GM21390 (cell line): ENCODE measurements at regions not wholly inside any gene's neighbourhood (a gene's known extent, or its start where the extent isn't known, plus 50 kb on each side); places are given as distances from the start of the nearest gene placed in this dataset.
"Not testable (repeated sequence)": the region's sequence is repeated elsewhere in the genome, so short reads cannot be mapped to it uniquely, and the experiment has no call there.

Source experiments
- ATAC-seq: cut with Tn5 transposase; IDR thresholded peaks from one replicate; pipeline ENCODE4 v1.9.1; 2021; ENCODE audit not compliant: unreplicated experiment

DNA sequence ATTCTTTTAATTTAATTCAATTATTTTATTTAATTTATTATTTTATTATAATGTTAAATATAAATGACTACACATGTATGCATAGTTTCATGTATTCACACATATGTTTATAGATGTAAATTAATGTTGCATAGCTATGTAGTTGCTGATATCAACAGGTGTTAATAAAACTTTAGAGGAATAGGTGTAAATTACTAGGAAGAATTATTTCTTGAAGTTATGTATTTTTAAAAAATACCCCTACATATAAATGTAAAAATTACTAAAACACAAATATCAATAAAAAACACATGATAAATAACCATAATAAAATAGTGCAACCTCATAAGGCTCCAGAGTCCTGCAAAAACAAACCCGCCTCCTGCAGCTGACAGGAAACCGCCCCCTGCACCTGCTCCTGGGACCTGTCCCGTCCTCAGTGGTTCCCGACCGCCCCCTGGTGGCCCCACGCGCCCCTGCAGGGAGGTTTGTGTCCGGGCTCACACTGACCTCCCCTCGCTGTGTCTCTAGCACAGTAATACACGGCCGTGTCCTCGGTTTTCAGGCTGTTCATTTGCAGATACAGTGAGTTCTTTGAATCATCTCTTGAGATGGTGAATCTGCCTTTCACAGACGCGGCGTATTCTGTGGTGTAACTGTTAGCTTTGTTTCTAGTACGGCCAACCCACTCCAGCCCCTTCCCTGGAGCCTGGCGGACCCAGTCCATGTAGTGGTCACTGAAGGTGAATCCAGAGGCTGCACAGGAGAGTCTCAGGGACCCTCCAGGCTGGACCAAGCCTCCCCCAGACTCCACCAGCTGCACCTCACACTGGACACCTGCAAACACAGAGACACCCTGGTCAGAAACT is 1264.0 kb downstream of the TMEM121 start:
- no peak for ATAC-seq

DNA sequence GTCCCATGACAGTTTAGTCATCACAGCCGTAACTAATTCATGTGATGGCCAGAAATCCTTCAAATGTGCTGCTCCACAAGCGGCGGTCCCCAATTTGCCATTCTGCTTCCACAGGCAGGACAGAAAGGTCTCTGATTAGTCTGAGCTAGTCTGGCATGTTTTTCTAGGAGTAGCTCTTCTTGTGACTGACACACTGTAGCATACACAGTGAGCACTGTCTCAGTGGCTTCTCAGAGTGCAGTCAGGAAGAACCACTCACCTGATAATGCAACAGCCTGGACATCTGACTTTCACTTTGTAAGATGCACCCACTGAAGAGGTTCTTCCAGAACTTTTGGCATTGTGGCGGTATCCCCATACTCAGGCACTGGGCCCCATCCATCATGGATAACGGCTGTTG is 1266.2 kb downstream of the TMEM121 start:
- no peak for ATAC-seq

DNA sequence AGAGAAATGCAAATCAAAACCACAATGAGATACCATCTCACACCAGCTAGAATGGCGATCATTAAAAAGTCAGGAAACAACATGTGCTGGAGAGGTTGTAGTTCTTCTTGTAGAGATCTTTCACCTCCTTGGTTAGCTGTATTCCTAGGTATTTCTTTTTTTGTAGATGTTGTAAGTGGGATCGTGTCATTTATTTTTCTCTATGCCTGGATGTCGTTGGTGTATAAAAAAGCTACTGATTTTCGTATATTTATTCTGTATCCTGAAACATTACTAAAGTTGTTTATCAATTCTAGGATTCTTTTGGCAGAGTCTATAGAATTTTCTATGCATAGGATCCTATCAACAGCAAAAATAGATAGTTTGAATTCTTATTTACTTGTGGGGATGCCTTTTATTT is 1271.8 kb downstream of the TMEM121 start:
- not testable (repeated sequence) for ATAC-seq

DNA sequence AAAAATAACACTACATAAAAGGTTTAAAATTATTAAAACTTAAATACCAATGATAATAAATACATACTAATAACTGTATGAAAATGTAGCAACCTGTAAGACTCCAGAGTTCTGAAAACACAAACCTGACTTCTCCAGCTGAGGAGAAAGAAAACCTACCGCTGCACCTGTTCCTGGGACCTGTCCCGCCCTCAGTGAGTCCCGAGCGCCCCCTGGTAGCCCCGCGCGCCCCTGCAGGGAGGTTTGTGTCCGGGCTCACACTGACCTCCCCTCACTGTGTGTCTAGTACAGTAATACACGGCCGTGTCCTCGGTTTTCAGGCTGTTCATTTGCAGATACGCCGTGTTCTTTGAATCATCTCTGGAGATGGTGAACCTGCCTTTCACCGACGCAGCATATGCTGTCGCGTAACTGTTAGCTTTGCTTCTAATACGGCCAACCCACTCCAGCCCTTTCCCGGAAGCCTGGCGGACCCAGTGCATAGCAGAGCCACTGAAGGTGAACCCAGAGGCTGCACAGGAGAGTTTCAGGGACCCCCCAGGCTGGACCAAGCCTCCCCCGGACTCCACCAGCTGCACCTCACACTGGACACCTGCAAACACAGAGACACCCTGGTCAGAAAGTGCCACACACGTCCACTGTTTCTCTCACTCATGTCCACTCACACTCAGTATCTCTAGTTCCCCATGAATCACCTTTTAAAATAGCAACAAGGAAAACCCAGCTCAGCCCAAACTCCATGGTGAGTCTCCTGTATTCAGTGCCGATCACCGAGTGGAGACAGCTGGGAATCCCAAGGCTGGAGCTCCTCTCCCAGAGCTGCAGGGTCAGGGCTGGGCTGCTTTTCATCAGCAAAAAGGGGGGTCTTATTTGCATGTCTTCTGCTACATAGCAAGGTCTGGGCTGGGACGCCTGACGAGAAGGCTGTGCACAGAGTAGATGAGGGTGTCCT is 1276.3 kb downstream of the TMEM121 start:
- ATAC-seq, result no peak

DNA sequence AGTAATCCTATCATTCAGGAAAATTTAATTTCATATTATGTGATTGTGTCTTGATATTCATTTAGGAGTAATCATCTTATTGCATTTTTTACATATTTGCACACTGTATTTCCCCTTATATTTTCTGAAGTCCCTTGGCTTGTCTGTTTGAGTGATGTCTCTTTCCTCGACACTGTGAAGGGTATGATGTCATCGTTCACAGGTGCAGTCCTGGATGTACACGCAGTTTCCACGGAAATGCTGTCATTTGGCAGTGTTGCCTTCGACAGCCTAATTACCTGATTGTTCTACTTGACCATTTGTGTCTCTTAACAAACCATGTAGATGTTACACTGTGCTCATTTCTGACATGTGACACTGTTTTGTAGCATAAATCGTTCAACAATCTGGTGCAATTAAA is 1277.0 kb downstream of the TMEM121 start:
- no peak for ATAC-seq

DNA sequence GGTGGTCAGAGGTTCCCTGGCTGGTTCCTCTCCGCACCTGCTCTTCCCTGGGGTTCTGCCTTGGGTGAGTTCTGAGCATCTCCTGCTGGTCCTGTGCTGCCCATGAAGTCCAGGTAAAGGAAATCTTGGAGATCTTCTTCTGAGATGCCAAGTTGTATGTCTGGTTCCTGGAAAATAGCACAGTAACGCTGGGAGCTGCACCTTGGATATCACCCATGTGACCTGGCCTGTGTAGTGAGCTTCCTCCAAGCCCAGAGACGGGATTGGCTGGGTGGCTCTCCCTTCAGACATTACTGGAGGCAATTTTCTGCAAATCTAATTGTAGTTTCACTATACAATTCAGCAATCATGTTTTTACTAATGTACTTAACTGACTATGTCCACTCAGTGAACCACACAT is 1281.1 kb downstream of the TMEM121 start:
- ATAC-seq, result no peak

DNA sequence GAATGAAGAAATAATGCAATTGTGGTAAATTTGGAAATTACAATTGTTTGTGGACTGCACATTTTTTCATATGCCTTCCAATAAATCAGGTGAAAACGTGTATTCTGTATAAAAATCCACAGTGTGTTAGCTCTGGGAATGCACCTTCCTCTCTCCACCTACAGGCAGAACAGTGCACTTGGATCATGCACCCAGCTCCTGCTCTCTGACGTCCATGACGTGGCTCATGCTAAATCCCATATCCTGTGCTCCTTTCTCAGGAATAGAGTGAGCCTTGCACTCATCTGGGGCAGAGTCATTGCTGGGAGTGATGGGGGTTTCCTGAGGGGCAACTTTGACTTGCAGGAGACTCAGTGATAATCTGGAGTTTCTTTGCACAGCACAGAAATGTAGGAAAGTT is 1282.1 kb downstream of the TMEM121 start:
- ATAC-seq, result no peak

DNA sequence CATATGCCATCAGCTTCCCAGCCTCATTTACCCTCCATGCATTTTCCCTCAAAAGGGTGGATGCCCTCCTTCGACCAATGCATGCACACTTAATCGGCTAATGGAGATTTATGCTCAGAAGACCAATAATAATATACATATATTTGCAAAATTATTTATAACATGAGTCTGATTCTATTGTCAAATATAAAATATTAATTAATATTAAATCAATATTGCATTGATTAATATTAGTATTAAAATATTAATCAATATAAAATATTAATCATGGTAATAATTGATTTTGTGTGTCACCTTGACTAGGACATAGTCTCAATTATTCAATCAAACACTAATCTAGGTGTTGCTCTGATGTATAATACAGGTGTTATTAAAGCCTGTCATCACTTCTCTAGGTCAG is 1282.5 kb downstream of the TMEM121 start:
- no peak for ATAC-seq

DNA sequence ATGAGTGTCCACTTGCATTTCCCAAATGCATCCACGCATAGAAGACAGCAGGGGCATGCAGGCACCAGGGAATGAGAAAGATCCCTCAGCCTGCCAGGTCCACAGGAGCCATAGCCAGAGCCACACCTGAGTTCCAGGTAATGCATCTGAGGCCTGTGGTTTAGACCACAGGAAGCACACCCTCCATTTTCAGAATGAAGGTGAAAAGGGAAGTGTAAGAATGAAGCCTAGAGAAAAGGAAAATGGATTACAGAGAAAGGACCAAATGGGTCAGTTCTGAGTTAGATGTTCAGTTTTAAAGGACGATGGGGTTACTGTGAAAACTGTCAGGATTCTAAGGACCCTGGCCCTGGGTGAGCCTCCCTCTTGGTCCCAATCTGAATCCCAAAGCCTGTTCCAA is 1283.2 kb downstream of the TMEM121 start:
- ATAC-seq, result no peak

DNA sequence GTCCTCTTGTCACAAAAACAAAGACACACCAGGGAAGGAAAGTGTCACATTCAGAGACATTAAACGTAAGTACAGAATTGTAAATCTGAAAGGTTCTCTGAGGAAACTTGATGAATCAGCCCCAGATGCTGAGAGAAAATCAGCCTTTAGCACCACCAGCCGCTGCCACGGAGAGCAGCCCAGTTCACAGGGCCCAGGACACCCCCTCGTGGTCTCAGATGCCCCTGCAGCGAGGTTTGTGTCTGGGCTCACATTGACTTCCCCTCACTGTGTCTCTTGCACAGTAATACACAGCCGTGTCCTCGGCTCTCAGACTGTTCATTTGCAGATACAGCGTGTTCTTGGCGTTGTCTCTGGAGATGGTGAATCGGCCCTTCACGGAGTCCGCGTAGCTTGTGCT is 1283.8 kb downstream of the TMEM121 start:
- ATAC-seq, result not testable (repeated sequence)

DNA sequence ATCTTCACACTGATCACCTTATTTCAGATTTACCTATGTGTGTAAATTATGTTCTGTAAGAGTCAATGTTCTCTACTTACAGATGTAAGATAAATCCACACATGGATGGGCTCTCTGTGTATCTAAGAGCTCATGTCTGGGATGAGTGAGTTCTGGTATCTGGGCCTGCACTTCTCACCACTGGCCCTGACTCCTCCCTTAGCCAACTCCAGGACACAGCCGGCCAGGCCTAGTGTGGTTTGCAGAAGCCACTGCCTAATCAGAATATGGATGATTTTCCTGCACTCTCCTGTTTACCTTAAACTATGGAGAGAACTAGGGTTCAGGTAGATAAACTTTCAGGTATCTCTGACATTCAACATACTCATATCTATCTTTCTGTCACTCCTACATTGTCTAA is 1284.8 kb downstream of the TMEM121 start:
- no peak for ATAC-seq

DNA sequence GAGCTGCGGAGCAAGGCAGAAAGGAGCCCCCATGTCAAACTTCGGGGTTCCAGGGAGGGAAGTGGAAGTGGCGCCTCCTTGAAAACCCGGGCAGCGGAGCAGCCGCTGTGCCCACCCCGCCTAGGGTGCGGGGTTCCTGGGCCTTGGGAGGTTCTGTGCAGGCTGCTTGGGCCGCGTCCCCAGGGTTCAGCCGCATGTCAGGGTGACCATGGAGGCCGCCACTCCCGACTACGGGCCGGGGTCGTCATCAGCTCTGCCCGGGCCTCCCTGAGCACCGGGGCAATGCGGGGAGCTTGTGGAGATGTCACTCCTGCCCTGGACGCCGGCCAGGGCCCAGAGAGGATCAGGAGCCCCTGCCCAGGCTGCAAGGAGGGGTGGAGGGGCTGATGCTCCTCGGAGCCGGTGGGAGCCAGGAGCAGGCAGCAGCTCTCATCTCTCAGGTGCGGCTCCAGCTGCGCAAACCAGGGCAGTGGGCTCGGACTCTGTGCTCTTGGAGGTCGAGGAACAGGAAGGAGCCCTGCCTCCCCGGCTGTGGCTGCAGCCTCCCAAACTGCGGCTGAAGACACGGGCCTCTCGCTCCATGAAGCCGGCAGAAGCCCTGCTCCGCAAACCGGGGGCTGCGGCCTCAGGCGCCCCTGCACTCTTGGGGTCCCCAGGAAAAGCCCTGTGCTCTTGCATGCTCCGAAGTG is 1286.5 kb downstream of the TMEM121 start:
- no peak for ATAC-seq

DNA sequence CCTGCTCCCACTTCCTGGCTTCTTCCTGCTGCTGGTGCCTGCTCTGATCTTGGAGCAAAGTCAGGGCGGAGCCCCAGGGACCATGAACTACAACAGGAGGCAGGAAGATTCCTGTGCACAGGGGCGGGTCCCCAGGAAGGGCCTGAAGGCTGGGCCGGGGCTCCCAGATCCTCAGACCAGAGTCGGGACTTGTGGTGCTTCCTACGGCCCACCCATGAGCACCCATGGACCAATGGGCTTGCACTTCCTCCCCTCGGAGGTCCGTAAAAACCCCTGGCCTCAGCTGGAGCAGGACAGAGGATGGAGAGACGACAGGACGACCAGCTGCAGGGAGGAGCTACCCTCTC is 1287.1 kb downstream of the TMEM121 start:
- ATAC-seq, result no peak

DNA sequence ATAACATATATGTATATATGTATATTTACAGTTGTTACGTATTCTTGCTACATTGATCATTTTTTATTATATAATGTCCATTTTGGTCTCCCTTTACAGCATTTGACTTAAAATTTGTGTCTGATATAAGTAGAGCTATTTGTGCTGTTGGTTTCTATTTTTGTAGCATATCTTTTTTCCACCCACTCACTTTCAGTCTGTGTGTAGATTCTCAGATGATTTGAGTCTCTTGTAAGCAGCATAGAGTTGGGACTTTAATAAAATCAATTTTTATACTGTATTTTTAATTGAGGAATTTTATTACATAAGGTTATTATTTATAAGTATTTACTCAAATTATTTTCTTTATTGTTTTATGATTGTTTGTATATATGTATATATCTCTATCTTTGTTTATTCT is 1293.7 kb downstream of the TMEM121 start:
- ATAC-seq, result no peak

DNA sequence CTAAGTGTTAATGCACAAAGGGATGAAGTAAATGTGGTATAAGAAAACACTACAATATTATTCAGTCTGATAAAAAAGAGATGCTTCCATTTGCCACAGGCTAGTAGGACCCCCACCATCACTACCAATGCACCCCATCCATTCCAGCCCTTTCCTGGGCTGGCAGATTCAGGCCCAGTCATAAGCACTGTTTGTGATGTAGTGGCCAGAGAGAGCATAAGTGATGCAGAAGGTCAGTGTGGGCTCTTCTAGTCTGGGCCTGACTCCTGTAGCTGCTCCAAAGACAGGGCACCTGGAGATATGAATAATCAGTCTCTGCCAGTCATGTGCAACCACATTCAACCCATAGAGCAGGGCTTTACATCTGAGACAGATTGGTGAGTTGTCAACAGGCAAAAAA is 1294.7 kb downstream of the TMEM121 start:
- no peak for ATAC-seq

DNA sequence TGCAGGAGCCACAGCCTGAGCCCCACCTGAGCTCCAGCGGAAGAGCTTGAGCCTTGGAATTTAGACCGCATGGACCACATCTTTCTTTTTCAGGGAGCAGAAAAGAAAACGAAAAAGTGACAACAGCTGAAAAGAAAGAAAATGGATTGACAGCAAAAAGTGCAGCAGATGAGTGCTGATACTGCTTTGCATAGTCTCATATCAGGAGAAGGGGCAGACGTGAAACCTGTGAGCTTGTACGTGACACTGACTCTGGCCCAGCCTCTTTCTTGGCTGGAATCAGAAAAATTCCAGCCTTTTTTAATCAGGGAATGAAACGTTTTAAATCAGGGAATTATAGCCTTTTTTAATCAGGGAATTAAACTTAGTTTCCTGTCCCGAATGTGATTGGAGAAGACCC is 1296.5 kb downstream of the TMEM121 start:
- ATAC-seq, result no peak

DNA sequence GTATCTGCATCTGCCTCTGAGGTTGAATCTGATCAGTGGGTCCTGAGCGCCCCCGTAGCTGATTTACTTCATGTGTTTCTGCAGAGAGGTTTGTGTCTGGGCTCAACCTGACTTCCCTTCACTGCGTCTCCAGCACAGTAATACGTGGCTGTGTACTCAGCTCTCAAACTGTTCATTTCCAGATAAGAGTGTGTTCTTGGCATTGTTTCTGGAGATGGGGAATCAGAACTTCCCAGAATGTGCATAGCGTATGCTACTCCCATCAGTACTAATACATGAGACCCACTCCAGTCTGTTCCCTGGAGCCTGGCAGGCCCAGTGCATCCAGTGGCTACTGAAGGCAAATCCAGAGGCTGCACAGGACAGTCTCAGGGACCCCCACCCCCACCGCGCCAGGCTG is 1297.2 kb downstream of the TMEM121 start:
- no peak for ATAC-seq

DNA sequence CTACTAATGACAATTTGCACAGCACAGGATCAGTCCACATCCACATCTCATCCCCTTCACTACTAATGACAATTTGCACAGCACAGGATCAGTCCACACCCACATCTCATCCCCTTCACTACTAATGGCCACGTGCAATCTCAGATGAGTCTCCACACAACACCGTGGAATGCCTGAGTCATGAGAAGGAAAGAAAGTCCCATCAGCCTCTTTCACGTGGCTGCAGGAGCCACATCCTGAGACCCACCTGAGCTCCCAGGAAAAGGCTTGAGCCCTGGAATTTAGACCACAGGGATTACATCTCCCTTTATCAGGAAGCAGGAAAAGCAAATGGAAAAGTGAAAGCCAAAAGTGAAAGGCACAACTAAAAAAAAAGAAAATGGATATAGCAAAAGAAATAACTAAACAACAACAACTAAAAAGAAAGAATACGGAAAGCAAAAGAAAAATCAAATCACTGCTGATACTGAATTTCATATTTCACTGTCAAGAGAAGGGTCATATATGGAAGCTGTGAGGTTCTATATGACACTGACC is 1300.5 kb downstream of the TMEM121 start:
- ATAC-seq, result no peak

DNA sequence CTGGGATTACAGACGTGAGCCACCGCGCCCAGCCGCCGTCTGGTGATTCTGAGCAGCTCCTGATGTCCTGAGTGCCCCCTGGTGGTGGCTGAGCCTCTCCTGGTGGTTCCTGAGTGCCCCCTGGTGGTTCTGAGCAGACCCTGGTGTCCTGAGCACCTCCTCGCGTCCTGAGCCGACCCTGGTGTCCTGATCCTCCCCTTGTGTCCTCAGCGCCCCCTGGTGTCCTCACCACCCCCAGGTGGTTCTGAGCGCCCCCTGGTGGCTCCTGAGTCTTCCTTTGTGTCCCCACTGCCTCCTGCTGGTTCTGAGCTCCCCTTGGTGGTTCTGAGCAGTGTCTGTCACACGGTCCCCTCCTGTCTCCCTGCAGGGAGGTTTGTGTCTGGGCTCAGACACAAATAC is 1304.9 kb downstream of the TMEM121 start:
- no peak for ATAC-seq

DNA sequence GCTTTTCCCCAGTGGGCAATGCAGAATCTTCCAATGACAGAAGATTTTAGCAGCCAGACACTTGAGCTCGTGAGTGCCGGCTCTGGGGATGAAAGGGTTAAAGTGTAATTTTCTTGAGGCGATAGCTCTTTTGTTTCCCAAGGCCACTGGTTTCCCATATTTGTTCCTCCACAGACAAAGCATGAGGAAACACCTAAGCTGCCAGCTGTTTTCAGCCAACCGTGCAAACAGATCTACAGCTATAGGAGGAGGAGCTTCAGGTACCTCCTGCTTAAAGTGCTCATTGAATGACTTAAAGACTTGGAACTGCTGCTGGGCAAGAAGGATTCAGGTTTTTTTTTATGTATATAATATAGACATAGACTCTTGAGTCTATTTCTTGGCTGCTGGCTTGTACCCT is 1311.5 kb downstream of the TMEM121 start:
- ATAC-seq, result no peak
